ENCODE measurements at regions not wholly inside any gene's neighbourhood (a gene's known extent, or its start where the extent isn't known, plus 50 kb on each side); places are given as distances from the start of the nearest gene placed in this dataset.

DNA sequence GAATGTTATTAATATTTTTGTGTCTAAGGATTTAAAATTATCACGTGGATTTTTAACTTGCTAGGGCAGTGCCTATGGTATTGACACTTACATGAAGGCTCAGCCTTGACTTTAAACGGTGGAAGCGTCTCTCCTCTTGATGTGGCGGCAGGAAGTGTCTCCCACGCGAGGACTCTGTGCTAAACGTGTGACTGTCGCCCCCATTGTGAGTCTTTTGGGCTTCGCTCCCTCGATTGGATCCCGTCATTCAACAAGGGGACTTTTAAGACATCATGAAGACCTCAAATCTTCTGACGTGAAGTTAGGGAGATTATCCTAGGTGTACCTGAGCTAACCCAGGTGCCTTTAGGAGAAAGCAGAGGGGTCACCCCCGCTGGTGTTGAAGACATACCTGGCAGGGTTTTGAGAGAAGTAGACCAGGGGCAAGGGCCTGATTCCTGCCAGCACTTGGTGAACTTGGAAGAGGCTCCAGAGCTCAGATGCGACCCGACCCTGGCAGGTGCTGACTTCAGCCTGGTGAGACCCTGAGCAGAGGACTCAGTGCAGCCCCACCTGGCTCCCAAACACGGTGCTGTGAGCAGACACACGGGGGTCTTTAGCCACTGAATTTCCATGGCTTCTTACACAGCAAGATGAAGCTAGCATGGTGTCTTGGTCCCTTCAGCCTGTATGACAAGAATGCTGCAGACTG lies 55.7 kb upstream of the IRX4 start:
- DNase-seq (ENCODE audit: low spot score): no peak

GRCh38 chr5:1937590-1937989 lies 54.9 kb upstream of the IRX4 start:
- DNase-seq (ENCODE audit: low spot score): no peak

DNA sequence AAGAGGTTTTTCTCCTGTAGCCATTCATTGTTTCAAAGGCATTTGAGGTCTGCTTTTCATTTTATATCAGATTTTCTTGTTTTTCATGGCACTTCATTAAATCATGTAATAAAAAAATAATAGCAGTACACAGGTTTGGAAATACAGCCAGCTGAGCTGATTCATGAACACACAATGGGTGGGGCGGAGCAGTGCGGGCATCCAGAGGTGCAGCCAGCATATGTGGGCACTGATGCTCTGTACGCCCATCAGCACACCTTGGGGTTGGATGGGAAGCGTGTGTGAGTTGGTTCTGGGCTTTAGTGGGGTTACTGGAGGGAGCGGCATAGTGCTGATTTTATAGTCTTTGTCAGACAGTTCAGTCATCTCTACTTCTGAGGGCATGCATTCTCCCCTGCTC lies 54.2 kb upstream of the IRX4 start:
- DNase-seq (ENCODE audit: low spot score): no peak

- DNase-seq (ENCODE audit: low spot score): no peak
These were observed 53.7 kb upstream of the IRX4 start for GRCh38 chr5:1936413-1936812.

GRCh38 chr5:1934801-1935429 lies 52.2 kb upstream of the IRX4 start:
- DNase-seq (ENCODE audit: low spot score): no peak

GRCh38 chr5:1934056-1934394 lies 51.3 kb upstream of the IRX4 start:
- DNase-seq (ENCODE audit: low spot score): no peak

DNA sequence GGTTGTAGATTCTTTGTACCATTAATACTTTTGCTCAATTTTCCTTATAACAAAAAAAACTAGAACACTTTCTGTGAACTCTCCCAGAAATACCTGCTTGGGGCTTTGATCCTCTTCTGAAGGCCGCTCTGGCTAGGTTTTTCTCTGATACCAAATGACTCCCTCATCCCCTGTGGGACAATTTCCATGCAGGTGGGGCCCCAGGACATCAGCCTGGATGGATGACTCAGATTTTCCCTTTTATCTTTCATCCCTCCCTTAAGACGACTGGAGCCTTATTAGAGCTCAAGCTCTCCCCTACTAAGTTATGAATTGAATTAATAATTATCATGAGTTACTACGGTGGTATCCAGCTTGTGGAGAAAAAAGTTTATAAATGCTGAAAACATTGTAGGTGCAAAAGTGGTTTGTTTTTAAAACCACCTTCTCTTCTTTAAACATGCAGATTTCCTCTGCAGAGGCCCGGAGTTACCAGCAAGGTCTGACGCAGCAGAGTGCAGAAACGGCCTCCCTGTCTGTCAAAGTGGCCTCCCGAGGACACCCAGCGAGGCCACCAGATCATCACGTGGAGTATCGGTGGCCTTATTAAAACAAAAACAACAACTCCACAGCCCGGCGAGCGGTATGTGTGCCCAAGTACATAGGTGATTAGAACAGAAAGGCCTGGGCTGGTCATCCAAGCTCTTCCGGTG lies 50.8 kb upstream of the IRX4 start:
- DNase-seq (ENCODE audit: low spot score): no peak
